ENCODE measurements at regions not wholly inside any gene's neighbourhood (a gene's known extent, or its start where the extent isn't known, plus 50 kb on each side); places are given as distances from the start of the nearest gene placed in this dataset.
"Not testable (repeated sequence)": the region's sequence is repeated elsewhere in the genome, so short reads cannot be mapped to it uniquely, and the experiment has no call there.

GRCh38 chr9:25261445-25261844 lies 416.8 kb downstream of the TUSC1 start:
- DNase-seq (ENCODE audit: low read depth in 2 of 2): no peak

- no peak for DNase-seq (ENCODE audit: low read depth in 2 of 2)
Measured at GRCh38 chr9:25260046-25260445, 418.2 kb downstream of the TUSC1 start.

- no peak for DNase-seq (ENCODE audit: low read depth in 2 of 2)
Measured at GRCh38 chr9:25255216-25255615, 423.0 kb downstream of the TUSC1 start.

- DNase-seq (ENCODE audit: low read depth in 2 of 2): no peak
Measured at GRCh38 chr9:25254051-25254450, 424.2 kb downstream of the TUSC1 start.

GRCh38 chr9:25241421-25241820 lies 436.8 kb downstream of the TUSC1 start:
- DNase-seq (ENCODE audit: low read depth in 2 of 2): no peak

- DNase-seq (ENCODE audit: low read depth in 2 of 2): no peak
Measured at GRCh38 chr9:25226901-25227686, 451.1 kb downstream of the TUSC1 start.

GRCh38 chr9:25225938-25226760 lies 452.1 kb downstream of the TUSC1 start:
- no peak for DNase-seq (ENCODE audit: low read depth in 2 of 2)

GRCh38 chr9:25224996-25225395 lies 453.2 kb downstream of the TUSC1 start:
- no peak for DNase-seq (ENCODE audit: low read depth in 2 of 2)

GRCh38 chr9:25224309-25224708 lies 453.9 kb downstream of the TUSC1 start:
- no peak for DNase-seq (ENCODE audit: low read depth in 2 of 2)

- no peak for DNase-seq (ENCODE audit: low read depth in 2 of 2)
Measured at GRCh38 chr9:25212361-25212760, 465.9 kb downstream of the TUSC1 start.

- no peak for DNase-seq (ENCODE audit: low read depth in 2 of 2)
Measured at GRCh38 chr9:25207402-25208195, 470.6 kb downstream of the TUSC1 start.

- DNase-seq (ENCODE audit: low read depth in 2 of 2): no peak
Measured at GRCh38 chr9:25206027-25206426, 472.2 kb downstream of the TUSC1 start.

GRCh38 chr9:25205285-25205684 lies 473.0 kb downstream of the TUSC1 start:
- DNase-seq (ENCODE audit: low read depth in 2 of 2): no peak

- DNase-seq (ENCODE audit: low read depth in 2 of 2): no peak
Measured at GRCh38 chr9:25177858-25178257, 500.4 kb downstream of the TUSC1 start.

GRCh38 chr9:25129537-25129936 lies 548.7 kb downstream of the TUSC1 start:
- DNase-seq (ENCODE audit: low read depth in 2 of 2): no peak

GRCh38 chr9:25121811-25122210 lies 556.4 kb downstream of the TUSC1 start:
- DNase-seq (ENCODE audit: low read depth in 2 of 2): no peak

- DNase-seq (ENCODE audit: low read depth in 2 of 2): no peak
Measured at GRCh38 chr9:25119041-25119440, 559.2 kb downstream of the TUSC1 start.

GRCh38 chr9:25117791-25118190 lies 560.5 kb downstream of the TUSC1 start:
- no peak for DNase-seq (ENCODE audit: low read depth in 2 of 2)

GRCh38 chr9:25102204-25102603 lies 556.5 kb upstream of the IZUMO3 start:
- DNase-seq (ENCODE audit: low read depth in 2 of 2): not testable (repeated sequence)

GRCh38 chr9:25094518-25094917 lies 548.8 kb upstream of the IZUMO3 start:
- DNase-seq (ENCODE audit: low read depth in 2 of 2): no peak

GRCh38 chr9:25078202-25078601 lies 532.5 kb upstream of the IZUMO3 start:
- no peak for DNase-seq (ENCODE audit: low read depth in 2 of 2)

GRCh38 chr9:25048098-25048724 lies 502.5 kb upstream of the IZUMO3 start:
- no peak for DNase-seq (ENCODE audit: low read depth in 2 of 2)
